ENCODE measurements at regions not wholly inside any gene's neighbourhood (a gene's known extent, or its start where the extent isn't known, plus 50 kb on each side); places are given as distances from the start of the nearest gene placed in this dataset.

GRCh38 chr20:11234608-11235007, 560.8 kb upstream of the JAG1 start:
- TF ChIP-seq POLR2AphosphoS5 (IDR thresholded peaks at IDR 0.05; ENCODE audit: low read depth, low read length) (no peak), FOXP2 (optimal IDR thresholded peaks at IDR 0.05; ENCODE audit: borderline replicate concordance, extremely low read depth, extremely low read length, insufficient read depth) (no peak), TAF1 (IDR thresholded peaks at IDR 0.05; ENCODE audit: borderline replicate concordance, insufficient read depth, low read length) (no peak), REST (IDR thresholded peaks at IDR 0.05; ENCODE audit: insufficient read depth in 1 of 2, low read depth in 2 of 2, low read length in 2 of 2) (no peak), SIN3A (IDR thresholded peaks at IDR 0.05; ENCODE audit: borderline replicate concordance, insufficient read depth, low read length) (no peak)

GRCh38 chr20:11235058-11235457, 561.3 kb upstream of the JAG1 start:
- TF ChIP-seq FOXP2 (optimal IDR thresholded peaks at IDR 0.05; ENCODE audit: borderline replicate concordance, extremely low read depth, extremely low read length, insufficient read depth) (no peak), SIN3A (IDR thresholded peaks at IDR 0.05; ENCODE audit: borderline replicate concordance, insufficient read depth, low read length) (no peak), TAF1 (IDR thresholded peaks at IDR 0.05; ENCODE audit: borderline replicate concordance, insufficient read depth, low read length) (no peak), POLR2AphosphoS5 (IDR thresholded peaks at IDR 0.05; ENCODE audit: low read depth, low read length) (no peak), REST (IDR thresholded peaks at IDR 0.05; ENCODE audit: insufficient read depth in 1 of 2, low read depth in 2 of 2, low read length in 2 of 2) (peak in 1 of 2 experiments; percentile 62; a peak in 2 of 4 replicates)

GRCh38 chr20:11242320-11242719, 568.5 kb upstream of the JAG1 start:
- TF ChIP-seq REST (IDR thresholded peaks at IDR 0.05; ENCODE audit: insufficient read depth in 1 of 2, low read depth in 2 of 2, low read length in 2 of 2) (no peak), FOXP2 (optimal IDR thresholded peaks at IDR 0.05; ENCODE audit: borderline replicate concordance, extremely low read depth, extremely low read length, insufficient read depth) (no peak), SIN3A (IDR thresholded peaks at IDR 0.05; ENCODE audit: borderline replicate concordance, insufficient read depth, low read length) (no peak), POLR2AphosphoS5 (IDR thresholded peaks at IDR 0.05; ENCODE audit: low read depth, low read length) (no peak), TAF1 (IDR thresholded peaks at IDR 0.05; ENCODE audit: borderline replicate concordance, insufficient read depth, low read length) (no peak)

- TF ChIP-seq SIN3A (IDR thresholded peaks at IDR 0.05; ENCODE audit: borderline replicate concordance, insufficient read depth, low read length) (no peak), TAF1 (IDR thresholded peaks at IDR 0.05; ENCODE audit: borderline replicate concordance, insufficient read depth, low read length) (no peak), REST (IDR thresholded peaks at IDR 0.05; ENCODE audit: insufficient read depth in 1 of 2, low read depth in 2 of 2, low read length in 2 of 2) (no peak), FOXP2 (optimal IDR thresholded peaks at IDR 0.05; ENCODE audit: borderline replicate concordance, extremely low read depth, extremely low read length, insufficient read depth) (no peak), POLR2AphosphoS5 (IDR thresholded peaks at IDR 0.05; ENCODE audit: low read depth, low read length) (no peak)
Measured at GRCh38 chr20:11245431-11245830, 571.6 kb upstream of the JAG1 start.
